Stimulated activated CD4-positive, alpha-beta T cell treated with anti-CD3 and anti-CD28 coated beads, TNF-alpha, amount 100 ng/mL, for 48 hours (primary cell): ENCODE measurements at regions not wholly inside any gene's neighbourhood (a gene's known extent, or its start where the extent isn't known, plus 50 kb on each side); places are given as distances from the start of the nearest gene placed in this dataset.
A peak's percentile ranks its signal among the peaks of the same experiment; 100 is the strongest.

ENCODE experiments used
- DNase-seq, 3 donors: peaks; one replicate each; pipeline ENCODE4 v3.0.0-alpha.2; 2020; ENCODE audit warnings: low read depth in 3 of 3

DNA sequence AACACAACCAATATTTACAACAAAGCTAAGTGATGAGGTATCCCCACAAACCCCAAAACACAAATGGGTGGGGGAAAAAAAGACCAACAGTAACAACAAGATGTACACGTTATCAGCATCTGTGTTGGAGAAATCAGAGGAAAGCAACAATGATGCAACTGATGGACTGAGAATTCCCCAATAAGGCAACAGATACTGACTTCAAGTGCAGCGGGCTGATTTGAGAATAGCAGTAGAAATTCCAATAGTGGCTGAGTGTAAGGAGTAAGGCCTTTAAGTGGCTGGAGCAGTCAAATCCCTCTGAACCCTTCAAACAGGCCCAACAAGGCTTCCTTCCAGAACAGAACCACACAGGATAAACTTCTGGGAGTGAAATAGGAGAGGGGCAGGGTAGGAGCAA lies 97.6 kb downstream of the TM2D1 start:
- DNase-seq: no peak

DNA sequence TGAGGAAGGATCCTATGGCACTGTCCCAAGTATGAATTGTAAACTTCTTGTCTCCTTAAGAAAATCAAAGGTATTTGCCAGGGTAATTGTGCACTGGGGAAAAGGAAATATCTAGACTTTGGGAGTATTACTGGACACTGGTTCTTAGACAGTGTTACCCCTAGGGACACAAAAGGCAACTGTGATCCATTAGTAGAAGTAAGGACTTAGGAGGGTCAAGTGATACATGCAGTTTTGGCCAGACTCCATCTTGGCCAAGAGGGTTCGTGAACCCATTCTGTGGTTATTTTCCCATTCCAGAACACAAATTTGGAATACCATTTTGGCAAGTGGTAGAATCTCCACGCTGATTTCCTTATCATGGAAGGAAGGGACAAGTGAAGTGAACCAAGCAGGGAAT lies 98.1 kb downstream of the TM2D1 start:
- DNase-seq: no peak

DNA sequence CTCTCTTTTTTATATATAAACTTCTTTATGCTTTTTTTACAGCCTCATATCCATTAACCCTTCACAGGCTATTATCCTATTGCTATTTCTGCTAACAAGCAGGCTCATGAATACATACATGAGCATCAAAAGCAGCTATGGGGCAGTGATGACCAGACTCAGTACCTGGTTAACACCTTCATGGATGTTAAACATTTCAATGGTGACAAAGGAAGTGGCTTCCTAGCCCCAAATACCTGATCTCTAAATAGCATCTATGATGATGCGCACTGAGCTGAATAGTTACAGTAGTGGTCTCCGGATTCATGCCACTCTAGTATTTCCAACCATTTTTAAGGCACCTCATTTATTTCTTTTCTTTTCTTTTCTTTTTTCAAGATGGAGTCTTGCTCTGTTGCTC lies 101.1 kb downstream of the TM2D1 start:
- no peak for DNase-seq

DNA sequence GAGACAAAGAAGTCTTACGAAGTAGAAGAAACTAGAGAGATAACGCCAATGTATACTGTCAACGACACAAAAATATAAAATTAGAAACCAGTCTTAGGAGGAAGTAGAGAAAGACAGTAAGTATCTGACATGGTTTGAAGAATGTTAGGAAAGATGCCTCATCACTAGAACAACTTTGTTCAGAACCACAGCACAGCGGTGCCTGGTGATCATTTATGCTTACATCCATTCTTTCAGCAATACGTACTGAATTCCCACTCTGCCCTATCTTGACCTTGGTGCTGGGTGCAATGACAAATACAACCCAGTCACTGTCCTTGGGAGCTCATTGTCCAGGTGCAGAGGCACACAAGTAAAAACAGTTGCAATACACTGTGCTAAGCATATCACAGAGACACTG lies 104.4 kb downstream of the TM2D1 start:
- no peak for DNase-seq

DNA sequence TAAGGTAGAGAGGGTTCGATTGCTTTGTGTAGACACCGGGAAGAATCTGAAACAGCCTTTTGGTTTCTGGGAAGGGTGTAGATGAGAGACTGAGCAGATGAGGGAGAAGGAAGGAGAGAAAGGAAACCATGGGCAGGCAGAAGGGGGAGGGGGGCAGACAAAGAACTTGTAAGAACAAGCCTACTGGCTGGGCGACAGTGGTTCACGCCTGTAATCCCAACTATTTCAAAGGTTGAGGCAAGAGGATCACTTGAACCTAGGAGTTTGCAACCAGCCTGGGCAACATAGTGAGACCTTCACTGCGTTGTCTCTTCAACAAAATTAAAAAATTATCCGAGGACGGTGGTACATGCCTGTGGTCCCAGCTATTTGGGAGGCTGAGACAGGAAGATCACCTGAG lies 106.2 kb downstream of the TM2D1 start:
- no peak for DNase-seq

DNA sequence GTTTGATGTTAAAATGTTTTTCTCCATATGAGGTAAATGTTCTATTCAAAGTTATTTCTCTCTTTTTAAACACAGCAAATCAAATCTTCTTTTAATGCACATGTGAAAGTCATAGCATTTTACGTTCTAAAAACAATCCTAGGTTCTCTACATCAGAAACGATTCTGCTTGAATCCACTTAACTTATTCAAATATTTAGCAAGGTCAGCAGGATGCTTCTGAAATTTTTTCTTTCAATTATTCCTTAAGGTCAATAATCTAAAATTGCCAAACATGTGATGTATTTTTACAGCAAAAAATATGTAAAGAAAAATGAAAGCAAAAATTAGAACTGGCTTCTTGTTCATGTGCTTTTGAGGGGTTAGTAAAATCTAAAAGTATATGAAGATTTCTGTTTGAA lies 106.7 kb downstream of the TM2D1 start:
- no peak for DNase-seq

DNA sequence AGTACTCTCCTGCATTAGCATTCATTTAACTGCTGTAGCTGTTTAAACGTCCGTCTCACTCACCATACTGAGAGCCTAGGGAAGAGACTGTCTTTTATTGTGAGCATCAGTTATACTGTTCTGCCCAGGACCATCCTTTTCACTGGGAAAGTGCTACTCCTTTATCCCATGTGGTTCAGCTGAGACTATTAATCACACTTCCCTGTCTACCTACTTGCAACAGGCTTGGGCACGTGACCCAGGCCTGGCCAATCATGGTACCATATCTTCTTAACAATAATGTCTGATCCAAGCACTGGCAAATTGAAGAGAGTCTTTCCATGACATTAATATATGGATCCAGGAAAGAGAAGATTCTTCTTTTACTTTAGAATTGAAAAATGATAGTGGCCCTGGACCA lies 108.1 kb downstream of the TM2D1 start:
- DNase-seq: no peak

DNA sequence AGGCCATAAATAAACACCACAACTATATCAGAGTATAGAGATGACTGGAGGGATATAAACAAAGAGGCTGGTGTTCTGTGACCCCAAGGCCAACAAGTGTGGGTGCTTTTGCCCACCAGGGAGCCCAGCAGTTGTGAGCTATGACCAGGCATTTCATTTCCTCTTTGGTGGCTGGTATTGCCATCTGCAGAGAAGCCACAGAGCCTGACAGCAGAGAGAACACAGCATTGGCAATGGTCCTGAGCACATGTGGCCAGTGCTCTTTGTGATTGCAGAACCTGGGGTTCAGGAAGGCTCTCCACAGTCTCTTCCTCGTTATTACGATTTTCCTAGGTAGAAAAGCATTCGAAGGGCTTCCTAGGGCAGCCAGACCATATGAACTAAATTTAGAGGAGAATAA lies 112.3 kb downstream of the TM2D1 start:
- DNase-seq: no peak

DNA sequence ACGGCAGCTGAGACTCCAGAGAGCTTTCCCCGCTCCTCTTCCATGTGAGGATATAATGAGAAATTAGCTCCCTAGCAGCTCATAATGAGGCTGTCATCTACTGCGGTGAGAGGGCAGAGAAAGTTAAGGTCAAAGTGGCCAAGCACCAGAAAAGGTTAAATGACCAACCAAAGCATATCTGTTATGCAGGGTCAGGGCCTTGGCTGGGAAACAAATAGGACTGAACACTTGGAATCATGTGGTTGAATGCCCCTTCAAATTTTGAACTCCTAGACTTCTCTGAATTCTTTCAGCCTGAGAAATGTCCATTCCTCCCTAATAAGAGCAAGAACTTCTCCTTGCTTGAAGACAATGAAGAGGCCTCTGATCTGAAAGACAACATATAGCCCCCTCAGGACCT lies 115.9 kb downstream of the TM2D1 start:
- no peak for DNase-seq

DNA sequence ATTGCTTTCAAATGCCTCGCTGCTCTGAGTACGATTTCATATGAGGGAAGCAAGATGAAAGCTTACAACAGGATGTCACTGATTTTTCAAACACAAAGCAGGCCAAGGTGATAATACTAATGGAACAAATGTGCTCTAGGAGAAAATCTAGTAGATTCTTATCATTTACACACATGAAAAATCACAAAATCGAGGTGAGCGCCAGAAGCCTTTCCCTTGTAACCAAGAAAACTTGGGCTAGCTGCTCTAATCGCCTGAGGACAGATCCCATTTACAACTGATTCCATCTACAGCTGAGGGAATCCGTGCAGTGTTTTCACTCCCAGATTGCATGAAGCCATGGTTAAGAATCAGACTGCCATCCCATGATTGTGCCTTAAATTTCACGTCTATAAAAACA lies 117.5 kb downstream of the TM2D1 start:
- DNase-seq: no peak

DNA sequence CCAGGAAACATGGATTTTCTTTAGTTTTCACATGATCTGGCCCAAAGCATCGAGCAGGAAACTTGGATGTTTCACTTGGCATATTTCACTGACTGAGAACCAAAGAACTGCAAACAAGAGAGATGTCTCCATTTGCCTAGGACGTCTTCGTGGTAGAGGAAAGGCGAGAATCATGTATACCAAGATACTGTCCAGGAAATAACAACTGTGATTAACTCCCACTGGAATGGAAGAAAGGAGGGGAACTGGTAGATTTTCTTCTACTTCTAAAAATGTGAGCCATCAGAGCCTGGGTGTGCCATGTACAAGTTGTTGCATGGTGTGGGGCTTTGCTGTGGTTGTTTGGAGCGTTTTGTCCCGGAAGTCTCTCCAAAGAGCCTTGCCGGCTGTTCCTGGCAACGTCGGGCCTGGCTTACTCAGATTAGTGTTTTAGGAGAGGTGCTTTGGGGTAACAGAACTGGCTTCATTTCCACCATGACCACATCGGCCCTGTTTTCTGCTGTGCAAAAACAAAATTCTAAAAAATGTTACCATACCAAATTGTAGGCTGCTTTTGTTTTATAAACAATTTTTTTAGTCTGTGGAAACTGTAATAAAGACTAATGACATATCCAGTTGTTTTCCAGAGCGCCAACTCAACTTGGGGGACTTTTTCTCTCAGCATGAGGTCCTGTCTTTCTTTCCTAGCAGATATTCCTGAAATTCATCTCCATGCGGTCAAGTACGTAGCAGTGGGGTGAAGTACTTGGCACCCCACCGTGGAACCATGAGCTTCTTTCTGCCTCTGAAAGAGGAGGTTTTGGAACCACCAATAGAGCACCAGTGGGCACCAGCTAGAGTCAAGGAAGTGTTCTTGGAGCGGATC lies 118.3 kb downstream of the TM2D1 start:
- DNase-seq: no peak

DNA sequence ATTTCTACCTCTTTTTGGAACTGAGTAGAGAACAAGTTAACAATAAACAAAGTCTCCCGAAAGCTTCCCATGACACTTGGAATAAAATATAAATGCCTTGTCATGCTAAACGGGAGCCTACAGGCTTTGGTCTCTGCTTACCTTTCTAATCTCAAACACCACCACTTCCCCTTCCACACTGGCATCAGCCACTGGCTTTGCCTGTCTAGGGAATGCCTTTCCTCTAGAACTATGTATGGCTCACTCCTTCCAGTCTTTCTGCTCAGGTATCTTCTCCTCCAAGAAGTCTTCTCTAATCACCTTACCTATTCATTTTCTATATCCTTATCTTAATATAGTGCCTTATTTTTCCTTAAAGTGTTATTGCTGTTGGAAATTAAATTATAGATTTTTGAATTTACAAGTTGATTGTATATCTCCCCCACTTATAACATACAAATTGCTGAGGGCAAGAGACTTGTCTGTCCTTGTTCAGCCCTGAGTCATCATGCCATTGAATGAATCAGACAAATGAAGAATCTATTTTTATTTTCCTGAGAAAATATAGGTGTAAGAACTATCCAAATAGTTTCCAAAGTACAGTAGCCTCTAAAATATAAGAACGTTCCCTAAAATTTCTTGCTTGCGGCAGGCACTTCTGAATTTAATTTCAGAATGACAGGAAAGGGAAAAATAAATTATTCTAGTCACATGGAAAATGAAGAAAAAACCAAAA lies 119.2 kb downstream of the TM2D1 start:
- no peak for DNase-seq

DNA sequence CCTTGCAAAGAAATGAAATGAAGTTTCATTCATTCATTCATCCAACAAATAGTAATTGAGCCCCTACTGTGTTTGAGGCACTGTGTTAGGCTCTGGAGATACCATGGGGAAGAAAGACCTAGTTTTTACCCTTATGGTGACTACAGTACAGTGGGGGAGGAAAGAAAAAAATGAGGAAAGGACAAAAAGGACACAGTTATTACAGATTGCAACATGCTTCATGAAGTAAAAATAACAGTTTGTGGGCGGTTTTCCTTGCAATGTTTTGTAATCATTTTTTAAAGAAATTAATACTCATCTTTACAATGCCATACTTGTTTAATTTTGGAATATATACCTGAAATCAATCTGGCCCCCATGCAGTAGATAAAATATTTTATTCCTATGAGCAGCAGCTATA lies 120.3 kb downstream of the TM2D1 start:
- no peak for DNase-seq

DNA sequence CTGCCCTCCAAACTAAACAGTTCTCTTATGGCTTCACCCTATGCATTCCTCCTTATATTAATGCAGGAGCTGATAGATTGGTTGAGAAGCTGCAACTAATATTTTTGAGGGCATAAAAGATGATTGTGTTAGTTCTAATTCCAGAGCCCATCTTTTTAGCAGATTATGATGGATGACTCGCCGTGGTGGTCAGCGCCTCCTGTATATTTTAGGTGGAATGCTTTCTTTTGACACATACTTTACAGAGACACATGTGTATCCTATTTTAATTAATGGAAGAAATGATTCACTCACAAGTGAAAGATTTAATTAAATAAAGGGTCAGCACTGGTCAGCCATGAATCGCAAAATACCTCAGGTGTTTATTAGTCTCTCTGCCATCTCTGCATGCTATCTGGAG lies 120.7 kb downstream of the TM2D1 start:
- no peak for DNase-seq

DNA sequence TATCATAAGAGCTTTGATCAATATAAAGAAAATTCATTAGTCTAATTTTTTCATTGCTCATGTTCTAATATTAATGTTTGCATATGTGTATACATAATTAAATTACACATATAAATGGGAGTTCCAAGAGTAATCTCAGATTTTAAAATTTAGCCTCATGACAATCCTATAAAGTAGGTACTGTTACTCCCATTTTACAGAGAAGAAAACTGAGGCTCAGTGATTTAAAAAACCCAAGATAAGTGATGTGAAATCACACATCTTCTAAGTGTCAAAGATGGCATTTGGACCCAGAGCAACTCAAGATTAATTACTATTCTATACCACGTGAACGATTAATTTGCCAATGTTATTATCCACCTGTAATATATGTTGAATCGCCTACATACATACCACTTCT lies 122.3 kb downstream of the TM2D1 start:
- no peak for DNase-seq

DNA sequence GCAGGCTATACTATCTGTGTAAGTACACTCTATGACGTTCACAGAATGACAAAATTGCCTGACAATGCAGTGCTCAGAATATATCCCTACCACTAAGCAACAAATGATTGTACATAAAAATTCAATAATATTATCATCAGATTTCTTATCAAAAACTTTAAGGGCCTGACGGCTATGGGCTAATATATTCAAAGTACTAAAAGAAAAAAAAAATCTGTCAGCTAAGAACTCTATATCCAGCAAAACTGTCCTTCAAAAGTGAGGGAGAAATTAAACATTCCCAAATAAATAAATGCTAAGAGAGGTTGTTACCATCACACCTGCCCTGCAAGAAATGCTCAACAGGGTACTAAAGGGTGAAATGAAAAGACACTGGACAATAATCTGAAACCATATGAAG lies 127.3 kb downstream of the TM2D1 start:
- no peak for DNase-seq

DNA sequence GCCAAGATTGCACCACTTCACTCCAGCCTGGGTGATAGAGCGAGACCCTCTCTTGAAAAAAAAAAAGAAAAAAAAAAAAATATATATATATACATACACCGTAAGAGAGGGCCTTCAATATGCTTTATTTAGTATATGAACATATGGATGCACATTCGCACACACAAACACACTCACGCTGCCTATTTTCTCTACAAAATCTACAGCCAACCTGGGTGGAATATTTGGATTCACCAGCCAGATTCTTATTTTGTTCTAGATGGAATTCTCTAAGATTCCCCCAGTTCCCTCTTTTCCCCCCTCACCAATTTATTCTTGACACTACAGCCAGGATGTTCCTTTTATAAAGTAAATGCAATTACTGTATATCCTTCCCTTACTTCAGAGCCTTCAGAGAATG lies 131.6 kb downstream of the TM2D1 start:
- no peak for DNase-seq

DNA sequence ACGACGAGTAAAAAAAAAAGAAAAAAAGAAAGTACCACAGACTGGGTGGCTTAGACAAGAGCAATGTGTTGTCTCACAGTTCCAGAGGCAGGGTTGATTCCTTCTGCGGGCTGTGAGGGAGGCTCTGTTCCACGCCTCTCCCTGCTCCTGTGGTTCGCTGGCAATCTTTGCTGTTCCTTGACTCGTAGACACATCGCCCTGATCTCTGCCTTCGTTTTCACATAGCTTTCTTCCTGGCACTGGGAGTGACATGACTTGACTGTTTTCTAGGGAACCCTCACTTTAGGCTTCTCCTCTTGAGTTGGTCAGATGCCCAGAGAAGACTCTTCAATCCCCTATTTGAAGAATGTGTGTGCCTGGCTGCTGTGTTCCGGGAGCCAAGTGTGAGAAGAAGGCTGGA lies 133.6 kb downstream of the TM2D1 start:
- DNase-seq: no peak

DNA sequence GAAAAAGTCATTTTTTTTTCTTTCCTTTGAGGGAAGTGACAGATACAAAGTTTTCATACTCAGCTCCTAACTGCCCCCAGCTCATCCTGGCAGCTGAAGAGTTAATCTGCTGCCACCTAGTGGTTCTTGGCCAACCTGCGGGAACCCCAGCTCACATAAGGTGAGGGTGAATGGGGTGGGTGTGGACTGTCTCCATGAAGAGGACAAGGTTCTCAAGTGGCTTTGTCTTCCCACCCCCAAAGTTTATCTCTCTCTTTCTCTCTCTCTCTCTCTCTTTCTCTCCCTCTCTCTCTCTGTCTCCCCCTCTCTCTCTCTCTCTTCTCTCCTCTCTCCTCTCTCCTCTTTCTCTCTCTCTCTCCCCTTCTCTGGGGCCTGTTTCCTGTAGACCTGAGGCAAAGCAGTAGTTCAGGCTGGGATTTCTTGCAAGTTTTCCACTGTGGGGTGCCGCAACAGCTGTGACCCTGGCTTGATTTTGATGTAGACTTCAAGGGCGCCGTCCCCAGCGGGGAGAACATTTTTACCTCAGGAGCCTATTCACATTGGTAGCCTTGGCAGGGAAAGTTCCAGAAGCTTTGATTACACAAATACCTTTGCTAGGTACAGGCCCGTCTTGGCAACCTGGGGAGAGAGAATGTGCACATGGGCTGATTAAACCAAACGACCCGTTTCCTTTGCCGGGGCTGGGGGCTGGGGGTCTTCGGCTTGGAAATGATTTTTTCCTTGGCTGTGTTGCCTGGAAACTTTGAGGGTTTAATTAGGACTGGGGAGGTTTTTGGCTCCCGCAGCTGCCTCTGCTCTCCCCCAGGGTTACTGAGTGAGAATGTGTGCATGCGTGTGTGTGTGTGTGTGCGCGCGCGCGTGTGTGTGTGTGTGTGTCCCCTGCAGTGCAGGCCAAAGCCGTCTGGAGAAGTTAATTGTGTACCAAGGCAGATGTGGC lies 135.9 kb downstream of the TM2D1 start:
- DNase-seq: peak; percentile 26 to 65 (median 45)

DNA sequence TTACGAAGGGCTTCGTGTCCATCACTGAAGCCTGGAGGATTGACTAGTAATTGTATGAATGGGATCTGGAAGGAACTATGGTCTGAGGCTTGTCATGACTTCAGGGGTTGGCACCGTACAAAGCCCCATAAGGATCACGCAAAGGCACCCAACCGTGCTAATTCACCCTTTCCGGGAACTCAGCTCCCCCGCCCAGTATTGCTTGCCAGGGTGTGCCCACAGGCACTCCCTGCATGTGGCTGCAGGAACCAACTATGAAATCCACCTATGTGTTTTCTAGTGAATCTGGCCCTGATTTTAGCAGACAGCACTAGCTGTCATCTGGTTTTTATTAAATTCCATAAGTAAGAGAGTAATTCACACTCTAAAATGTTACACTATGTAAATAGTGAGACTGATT lies 139.2 kb downstream of the TM2D1 start:
- DNase-seq: no peak

DNA sequence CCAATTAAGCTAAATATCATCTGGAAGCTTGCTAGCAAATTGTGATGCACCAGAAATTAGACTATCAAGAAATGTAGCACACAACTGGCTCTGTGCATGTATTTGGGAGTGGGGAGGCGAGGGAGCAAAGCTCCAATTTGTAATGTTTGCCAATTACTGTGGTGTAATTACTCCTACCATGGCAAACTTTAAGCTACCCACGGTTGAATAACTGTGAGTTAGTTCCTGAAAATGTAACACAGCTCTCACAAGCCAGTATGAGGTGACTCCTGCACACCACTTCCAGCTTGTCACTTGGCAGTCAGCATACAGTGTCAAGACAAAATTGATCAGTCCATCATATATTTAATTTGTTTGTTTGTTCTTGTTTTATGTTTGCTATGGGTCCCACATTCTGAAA lies 141.2 kb downstream of the TM2D1 start:
- no peak for DNase-seq

DNA sequence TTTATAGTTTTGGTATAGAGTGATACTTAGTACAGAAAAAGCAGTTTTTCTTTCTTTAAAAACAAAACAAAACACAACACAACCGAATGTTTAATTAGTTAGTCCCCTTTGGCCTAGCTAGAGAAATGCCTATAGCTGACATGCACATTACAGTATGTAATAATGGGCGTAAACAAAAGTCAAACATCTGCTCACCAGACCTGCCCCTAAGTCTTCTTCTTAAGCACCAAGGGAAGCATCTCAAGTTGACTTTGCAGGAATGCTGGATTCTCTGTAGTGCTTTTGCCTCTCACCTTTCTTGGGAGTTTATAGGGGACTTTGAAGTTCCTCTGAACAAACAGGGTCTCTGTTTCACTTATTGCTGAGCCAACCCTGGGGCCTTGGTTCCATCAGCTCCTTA lies 143.7 kb downstream of the TM2D1 start:
- DNase-seq: no peak
